GM18858 (cell line): ENCODE measurements at regions not wholly inside any gene's neighbourhood (a gene's known extent, or its start where the extent isn't known, plus 50 kb on each side); places are given as distances from the start of the nearest gene placed in this dataset.
"Not testable (repeated sequence)": the region's sequence is repeated elsewhere in the genome, so short reads cannot be mapped to it uniquely, and the experiment has no call there.

Experiments
- ATAC-seq: cut with Tn5 transposase; IDR thresholded peaks from one replicate; pipeline ENCODE4 v1.9.1; 2021; ENCODE audit not compliant: unreplicated experiment

DNA sequence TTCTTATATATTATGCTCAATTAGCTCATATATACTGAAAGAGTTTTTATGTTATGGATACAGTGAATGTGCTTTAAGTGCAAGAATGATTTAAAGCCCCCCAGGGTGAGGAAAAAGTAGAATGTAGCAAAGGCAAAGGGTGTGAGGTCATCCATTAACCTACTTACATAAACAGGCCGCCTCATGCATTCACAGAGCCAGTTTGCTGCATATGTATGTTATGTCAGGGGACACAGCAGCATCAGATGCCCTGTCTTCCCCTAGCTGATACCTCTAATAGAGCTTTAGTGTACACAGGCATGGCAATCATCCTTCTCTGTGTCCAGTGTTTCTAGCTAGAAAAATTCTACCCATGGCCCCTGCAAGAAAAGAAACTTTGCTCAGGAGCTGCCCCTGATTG lies 187.8 kb upstream of the FSHR start:
- ATAC-seq = no peak

DNA sequence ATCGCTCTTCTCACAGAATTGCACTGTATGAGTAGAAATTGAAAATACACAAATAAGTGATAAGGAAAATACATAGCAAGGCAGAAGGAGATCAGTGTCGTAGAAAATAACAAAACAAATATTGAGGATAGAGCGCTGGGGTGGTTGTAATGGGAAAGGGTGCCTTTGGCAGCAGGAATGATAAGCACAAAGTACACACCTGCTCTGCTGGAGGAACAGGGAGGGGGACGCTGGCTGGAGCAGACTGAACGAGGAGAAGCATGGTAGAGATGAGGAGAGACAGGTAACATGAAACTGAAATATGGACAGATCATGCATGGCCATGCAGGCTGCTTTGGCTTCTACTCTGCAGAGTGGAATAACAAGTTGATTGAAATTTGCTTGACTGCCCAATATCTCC lies 181.2 kb upstream of the FSHR start:
- no peak for ATAC-seq

DNA sequence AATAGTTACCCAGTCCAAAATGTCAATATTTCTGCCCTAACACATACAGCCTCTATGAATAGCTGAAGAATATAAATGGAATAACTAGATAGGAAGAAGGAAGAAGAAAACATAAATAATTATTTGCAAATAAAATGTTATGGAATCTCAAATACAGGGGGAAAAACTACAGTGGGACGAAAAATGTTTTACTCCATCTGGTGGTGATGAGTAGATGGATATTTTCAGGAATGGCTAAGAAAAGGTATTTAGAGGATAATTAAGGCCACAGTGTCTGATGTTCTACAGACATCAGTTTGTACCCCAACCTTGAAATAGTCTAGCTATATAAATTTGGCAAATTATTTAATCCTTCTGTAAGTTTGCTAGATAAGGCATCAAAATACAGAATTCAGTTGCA lies 178.1 kb upstream of the FSHR start:
- ATAC-seq = no peak

DNA sequence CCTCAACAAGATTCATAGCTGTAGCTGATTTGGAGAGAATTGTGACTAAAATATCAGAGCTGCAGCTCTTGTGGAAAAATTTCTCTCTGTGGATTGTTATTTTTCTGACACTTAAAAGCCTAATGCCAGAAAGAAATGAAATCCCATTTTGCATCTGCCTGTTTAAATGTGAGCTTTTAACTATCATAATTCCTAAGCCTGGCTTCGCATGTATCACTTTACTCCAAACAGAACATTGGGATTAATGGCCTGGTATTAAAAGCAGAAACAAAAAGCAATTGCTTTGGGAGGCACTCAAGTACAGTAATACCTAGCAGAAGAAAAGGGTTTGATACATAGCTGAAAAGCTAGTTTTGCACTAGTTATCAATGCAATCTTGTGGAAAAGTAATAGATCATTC lies 164.2 kb upstream of the FSHR start:
- ATAC-seq = no peak

DNA sequence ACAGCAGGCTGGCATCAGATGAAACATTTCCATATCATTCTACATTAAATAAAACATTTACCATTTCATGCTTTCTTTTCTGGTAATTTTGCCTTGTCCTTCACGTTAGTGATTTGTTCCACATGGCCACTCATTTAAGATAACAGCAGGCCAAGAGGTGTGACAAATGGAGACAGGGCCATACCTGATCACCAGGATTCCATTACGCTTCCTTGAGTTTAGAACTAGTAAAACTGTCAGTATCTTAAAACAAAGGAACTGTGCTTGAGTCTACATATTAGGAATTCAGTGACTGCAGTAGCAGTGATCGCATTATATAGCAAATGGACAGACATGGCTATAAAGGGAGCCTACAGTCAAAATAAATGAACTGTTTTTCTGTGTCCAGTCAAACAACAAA lies 155.1 kb upstream of the FSHR start:
- ATAC-seq = no peak

DNA sequence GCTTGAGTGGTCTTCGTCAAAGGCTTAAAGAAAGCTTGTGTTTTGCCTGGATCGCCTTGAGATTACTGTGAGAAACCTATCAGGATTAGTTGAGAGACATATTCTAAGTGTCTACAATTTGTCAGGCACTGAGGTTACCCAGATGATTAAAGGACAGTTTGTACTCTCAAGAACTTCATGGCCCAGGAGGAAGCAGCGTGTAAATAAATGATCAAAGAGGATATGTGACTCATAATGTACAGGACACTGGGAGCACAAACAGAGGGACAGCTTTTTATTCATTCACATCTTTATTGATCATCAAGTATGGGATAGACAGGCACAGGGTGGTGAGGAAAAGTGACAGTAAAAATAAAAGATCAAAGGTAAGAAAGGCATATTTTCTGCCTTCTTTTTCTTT lies 152.6 kb upstream of the FSHR start:
- ATAC-seq = no peak

DNA sequence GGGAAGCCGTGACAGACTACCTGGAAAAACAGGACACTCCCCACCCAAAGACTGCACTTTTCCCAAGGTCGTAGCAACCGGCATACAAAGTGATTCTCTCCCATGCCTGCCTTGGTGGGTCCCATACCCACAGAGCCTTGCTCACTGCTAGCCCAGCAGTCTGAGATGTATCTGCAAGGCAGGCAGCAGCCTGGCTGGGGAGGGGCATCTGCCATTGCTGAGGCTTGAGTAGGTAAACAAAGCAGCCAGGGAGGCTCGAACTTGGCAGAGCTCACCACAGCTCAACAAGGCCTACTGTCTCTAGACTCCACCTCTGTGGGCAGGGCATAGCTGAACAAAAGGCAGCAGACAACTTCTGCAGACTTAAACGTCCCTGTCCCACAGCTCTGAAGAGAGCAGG lies 144.4 kb upstream of the FSHR start:
- ATAC-seq = not testable (repeated sequence)

DNA sequence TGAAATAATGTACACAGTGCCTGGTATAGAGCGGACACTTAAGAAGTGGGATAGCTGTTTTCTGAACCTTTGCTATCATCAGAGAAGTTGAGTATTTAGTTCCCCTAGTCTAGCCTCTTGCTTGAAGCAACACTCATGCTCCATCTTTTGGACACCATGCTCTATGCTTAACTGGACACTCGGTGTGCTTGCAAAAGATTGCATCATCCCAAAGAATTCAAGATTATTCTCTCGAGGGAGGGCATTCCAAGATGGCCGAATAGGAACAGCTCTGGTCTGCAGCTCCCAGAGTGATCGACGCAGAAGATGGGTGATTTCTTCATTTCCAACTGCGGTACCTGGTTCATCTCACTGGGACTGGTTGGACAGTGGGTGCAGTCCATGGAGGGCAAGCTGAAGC lies 143.9 kb upstream of the FSHR start:
- ATAC-seq = no peak

DNA sequence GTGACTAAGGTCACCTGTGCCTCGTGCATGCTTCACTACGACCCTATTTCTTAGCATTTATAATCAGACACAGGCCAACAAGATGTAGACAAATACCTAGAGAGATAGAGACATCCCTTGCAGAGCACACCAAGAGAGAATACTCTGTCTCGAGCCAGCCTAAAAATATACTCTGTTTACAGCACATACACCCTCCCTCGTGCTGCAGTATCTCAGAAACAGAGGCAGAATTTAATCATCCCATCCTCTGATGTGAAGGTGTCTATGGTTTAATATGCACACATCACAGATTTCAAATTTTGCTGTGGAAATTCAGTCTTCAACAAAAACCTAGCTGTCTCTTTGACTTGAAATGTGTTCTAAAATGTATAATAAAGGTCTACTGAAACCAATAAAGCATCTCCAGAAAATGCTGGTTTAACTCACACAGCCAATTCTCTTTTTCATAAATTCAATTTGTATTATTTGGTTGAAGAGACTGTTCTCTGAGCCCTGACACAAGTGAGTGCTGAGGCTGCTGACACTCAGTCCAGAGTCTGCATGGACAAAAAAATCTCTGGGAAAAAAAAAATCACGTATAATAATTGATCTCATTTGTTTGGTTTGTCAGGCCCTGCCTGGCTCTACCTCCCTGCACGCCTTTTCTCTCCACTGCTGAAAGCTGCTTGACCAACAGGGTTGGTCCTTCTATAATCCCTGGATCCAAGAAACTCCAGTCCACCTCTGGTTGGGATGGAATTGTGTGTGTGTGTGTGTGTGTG lies 142.0 kb upstream of the FSHR start:
- no peak for ATAC-seq

DNA sequence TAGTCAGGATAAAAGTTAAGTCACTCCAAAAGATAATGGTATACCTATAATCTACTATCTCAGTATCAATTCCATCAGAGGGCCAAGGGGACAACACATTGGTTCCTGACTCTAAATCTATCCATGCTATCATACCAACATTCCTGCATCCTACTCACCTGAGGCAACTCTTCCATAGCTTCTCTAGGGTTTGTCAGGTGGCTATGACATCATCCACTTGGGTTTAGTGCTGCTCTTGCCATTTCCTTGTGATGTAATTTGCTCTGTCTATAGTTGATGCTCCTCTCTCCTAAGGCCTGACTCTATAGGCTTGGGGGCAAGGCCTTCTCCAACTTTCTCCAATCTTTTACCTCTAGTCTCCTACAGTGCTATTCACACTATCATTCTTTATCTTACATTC lies 139.9 kb upstream of the FSHR start:
- no peak for ATAC-seq

DNA sequence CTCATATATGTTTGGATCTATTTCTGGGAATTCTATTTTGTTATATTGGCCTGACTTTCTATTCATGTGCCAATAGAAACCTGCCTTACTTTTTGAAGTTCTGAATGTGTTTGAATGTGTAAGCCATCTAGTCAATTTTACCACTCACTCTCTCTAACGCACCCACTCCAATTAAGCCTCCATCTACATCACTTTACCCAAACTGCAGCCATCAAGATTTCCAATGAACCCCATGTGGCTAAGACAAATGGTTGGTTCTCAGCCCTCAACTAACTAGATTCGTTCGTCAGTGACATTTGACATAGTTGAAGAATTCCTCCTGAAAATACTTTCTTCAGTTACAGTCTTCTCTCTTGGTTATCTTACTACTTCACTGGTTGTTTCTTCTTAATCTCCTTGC lies 137.3 kb upstream of the FSHR start:
- no peak for ATAC-seq

DNA sequence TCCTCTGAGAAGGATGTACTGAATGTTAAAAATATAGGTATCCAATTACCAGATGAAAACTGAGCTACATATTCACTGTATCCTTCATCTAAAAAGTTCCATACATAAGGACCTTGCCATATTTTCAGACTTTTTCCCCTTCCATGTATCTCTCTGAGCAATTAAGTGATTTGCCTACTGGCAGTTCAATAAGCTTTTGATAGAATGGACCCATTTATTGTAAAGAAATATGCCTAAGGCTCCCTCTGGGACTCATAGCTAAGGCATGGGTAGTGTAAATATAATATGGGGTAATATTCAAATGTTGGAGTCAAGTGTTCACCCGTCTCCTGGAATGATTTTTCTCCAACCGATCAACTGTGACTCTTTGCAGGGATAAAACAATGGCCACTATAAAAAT lies 135.4 kb upstream of the FSHR start:
- ATAC-seq = no peak

DNA sequence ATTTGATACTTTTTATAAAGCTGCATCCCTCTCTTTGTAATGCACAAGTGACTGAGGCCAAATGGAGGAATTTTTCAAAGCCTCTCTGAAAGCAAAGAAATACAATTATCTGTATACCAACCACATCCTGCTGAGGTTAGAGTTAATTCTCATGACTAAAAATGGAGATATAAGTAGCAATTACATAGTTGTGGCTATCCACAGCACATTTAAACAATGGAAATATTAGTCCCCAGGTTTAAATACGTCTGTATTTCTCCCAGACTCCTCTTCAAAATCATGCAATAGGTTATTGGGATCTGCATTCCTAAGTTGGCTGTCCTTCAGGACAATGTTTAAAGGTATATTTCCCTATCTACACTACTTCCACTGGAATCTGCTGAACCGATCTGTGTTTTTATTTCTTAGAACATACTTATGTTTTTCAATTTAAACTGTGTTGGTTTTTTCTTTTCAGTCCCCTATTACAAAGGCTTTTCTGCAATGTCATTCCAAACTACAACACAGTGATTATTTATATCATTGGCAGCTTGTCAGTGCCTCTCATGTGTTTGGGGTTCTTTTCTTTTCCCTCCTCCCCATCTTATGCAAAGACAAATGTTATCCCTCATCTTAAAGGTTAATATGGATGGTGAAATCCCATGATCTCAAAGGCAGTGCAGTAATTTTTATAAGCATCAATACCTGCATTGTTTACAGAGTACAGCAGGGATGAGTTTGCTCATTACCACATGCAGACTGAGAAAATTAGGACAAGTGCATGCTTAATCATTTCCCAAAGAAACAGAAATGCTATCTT lies 134.8 kb upstream of the FSHR start:
- no peak for ATAC-seq

DNA sequence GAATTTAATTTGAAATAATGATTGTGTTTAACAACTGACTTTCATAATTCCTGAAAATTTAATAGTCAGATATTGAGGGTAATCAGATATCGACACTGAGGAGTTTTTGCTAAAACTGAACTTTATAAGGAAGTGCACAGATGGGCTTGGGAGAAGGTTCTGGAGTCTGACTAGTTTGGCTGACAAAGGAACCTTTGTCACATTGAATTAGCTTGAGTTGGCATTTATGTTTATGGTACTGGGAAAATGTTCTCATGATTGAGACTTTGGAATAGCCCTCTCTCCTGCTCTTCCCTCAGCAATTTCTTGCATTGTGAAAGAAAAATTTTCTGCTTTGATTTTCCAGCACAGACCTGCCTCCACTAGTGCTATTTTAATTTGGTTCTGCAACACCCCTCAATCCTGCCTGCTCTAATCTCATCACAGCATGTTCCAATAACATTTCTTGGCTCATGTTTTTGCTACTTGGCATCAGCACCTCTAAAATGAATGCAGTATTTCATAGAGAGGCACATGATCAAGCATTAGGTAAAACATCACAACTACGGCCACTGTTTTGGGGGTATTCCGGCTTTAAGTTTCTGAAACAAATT lies 133.9 kb upstream of the FSHR start:
- no peak for ATAC-seq

DNA sequence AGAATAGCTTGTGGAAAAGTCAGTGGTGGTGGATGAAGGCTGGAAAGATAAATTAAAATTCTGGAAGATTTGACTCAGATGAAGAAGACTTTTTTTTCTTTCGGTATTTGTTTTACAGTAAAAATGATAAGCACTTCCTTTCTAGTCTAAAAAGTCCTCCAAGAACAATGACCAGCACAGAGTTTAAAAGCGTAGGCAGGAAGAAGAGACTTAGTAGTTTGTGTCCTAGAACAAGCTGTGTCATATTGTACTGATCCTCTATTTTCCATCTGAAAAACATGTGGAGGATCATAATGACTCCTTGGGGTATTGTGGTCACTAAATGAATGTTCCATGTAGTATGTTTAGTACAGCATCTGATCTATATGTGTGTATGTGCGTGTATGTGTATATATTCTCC lies 132.4 kb upstream of the FSHR start:
- ATAC-seq = no peak

DNA sequence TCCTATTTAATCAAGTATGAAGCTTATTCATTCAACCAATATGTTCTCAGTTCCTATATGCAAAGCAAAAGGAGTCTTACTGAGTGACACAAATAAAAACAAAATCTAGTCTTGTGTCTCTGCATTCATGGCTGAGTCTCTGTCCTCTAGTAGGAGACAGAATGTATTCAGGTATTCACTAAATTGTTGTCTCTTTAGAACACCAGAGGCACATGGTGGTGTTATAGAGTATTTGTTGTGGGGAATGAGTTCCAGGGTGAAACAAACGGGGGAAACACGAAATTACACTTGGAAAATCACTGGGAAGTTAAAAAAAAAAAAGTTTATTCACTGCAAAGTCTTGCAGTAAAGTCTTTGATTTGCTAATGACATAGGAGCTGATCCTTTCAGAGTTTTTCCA lies 131.7 kb upstream of the FSHR start:
- ATAC-seq = no peak

DNA sequence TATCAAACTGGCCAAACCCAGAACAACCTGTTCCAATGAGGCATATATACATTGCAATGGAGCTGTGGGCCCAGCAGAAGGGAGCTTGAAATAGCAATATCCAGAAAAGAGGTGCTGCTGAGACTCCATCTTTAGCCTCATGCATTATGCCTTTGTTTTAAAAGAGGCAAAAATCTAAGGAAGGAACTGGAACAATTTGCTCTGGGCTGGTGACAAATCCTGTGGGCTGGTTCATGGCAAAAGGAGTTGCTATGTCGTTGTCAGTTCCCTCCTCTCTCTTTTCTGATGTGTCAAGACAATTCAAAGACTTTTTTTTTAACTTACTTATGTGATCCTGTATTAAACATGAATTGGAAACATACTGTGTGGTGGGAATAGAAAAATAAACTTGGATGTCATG lies 124.2 kb upstream of the FSHR start:
- no peak for ATAC-seq

DNA sequence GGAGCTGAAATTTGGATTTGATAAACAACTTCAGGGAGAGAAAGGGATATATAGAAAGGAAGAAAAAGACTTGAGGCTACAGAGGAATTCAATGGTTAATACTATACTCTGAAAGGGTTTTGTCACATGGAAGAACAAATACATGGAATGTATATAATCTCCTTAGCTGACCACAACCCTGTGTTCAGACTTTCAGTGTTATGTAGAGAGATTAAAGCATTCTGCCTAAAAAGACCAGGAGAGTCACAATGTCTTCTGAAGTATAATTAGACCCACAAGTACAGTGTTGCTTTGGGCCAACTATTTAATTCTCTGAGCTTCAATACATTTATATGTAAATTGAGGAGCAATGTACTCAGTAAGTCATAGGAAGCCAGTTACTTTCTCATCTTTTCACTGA lies 123.8 kb upstream of the FSHR start:
- ATAC-seq = no peak

DNA sequence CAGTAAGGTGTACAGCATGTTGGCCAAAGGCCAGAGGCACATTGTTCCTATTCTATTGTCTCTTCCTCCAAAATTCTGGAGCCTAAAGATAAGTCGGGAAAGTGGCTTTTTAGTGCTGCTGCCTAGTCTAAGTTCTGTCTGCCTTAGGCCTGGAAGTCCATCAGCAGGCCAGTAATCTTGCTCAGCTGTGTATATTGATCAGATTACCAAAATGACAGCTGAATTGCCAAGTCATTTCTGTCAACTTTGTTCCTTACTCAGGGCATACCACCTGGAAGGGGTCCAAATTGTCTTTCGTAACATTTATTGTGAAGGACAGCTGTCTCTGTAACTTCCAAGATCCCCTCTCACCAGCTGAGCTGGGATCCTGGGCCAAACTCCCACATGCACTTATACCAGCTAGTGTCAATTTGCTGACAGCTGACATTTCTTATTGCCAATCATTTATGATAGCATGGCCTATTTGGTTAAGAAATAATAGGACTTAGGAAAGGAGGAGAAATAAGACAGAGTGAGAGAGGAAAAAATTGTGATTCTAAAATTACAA lies 116.8 kb upstream of the FSHR start:
- no peak for ATAC-seq

DNA sequence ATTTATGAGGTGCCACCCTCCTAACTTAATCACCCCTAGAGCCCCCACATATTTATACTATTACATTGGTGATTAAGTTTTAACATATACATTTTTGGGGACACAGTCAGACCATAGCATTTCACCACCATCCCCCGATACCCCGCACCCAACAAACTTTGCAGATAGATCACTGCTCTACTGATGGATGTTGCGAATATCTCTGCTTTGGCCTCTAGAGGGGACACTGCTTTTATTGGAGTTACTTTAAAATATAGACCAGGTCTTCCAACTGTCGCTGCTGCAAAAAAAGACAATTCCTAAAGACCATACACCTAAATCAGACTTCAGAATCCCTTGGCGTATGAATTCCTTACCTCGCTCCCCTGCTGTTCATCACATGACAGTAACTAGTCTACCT lies 115.8 kb upstream of the FSHR start:
- no peak for ATAC-seq

DNA sequence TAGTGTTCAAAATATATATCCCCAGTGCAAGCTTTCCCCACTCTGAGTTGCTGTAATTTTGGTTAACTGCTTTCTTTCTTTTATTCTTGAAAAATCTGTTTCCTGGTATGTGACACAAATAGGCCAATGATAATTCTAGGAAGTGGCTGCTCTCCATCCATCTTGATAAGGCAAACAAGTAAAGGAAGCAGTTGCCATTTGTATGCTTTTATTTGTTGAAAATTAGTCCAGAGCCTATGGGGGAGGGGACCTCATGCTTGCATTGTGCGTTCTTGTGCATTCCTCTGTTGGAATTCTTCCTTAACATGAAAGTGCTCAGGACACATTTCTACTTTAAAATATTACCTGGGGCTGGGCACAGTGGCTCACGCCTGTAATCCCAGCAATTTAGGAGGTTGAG lies 111.2 kb upstream of the FSHR start:
- no peak for ATAC-seq
